ENCODE measurements at regions not wholly inside any gene's neighbourhood (a gene's known extent, or its start where the extent isn't known, plus 50 kb on each side); places are given as distances from the start of the nearest gene placed in this dataset.

DNA sequence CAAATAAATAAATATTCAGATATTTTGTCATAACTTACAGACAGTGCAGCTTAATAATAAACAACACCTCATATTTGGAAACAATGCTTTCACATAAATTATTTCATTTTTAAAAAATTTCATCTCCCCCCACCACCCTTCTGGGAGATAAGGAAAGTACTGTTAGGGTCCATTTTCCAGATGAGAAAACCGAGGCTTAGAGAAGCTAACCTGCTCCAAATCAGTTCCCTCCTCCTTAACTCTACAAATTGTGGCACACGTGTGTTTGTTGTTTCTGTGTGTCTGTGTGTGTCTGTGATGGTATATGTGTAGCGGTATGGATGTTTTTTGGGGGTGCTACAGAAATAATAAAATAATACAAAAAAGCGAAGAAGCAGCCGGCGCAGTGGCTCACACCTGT, 54.2 kb upstream of the NAA20 start:
- DNase-seq (ENCODE audit: extremely low read depth, low read depth): no peak
- TF ChIP-seq, protein P1, sequence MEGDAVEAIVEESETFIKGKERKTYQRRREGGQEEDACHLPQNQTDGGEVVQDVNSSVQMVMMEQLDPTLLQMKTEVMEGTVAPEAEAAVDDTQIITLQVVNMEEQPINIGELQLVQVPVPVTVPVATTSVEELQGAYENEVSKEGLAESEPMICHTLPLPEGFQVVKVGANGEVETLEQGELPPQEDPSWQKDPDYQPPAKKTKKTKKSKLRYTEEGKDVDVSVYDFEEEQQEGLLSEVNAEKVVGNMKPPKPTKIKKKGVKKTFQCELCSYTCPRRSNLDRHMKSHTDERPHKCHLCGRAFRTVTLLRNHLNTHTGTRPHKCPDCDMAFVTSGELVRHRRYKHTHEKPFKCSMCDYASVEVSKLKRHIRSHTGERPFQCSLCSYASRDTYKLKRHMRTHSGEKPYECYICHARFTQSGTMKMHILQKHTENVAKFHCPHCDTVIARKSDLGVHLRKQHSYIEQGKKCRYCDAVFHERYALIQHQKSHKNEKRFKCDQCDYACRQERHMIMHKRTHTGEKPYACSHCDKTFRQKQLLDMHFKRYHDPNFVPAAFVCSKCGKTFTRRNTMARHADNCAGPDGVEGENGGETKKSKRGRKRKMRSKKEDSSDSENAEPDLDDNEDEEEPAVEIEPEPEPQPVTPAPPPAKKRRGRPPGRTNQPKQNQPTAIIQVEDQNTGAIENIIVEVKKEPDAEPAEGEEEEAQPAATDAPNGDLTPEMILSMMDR (IDR thresholded peaks at IDR 0.05; ENCODE audit: low read depth, low read length): no peak

DNA sequence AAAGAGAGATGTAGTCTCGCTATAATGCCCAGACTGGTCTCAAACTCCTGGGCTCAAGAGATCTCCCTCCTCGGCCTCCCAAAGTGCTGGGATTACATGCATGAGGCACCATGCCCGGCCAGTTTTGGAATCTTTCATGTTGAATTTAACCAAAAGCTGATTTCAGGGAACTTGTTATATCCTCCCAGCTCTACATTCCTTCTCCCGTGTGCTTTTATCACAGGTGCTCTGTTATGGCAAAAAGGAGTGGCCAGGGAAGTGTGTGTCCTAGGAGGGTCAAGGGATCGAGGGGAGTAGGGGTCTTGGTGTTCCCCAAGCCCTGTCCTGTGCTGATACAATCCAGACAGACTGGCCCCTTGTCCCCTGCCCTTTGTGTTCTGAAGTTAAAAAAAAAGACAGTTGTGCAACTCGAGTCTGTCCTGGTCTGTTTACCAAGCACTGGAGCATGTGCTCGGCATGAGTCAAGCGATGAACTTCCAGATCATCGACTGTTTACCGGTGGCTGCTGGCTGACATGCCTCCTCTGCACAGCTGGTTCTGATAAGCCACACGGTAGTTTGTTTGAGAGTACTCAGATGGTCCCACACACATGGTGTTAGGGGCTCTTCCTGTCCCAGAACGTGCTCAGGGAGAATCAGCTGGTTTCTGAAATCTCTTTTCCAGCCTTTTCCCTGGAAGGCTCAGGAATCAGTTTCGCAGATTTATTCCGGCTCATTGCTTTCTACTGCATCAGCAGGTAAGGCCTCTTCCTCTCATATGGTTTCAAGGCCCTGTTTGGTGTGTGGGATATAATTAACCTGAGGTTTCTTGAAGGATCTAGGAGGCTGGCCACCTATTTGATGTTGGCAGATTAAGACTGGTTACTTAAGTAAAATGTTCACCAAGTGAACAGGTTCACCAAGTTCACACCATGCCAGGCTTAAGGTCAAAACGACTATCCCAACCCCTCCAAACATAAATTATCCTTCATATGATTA, 52.6 kb upstream of the NAA20 start:
- DNase-seq (ENCODE audit: extremely low read depth, low read depth): peak; percentile 82
- TF ChIP-seq, protein P1 (IDR thresholded peaks at IDR 0.05; ENCODE audit: low read depth, low read length): no peak

DNA sequence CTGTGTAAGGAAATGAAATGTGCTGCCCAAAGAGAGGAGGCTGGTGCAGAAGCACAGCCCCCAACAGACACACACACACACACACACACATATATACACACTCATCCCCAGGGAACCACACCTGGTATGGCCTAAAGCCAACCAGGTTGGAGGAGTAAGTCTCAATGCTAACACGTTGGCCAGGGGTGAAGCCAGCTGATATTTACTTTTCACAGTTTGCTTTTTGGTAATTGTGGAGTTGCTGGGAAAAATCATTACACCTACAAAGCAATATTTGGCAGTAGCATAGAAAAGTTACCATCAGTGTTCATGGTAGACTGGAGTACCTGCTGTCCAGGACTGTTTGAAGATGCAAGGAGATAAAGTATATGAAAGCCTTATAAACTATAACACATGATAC, 50.3 kb upstream of the NAA20 start:
- TF ChIP-seq, protein P1 (IDR thresholded peaks at IDR 0.05; ENCODE audit: low read depth, low read length): no peak
- no peak for DNase-seq (ENCODE audit: extremely low read depth, low read depth)
